ENCODE measurements at regions not wholly inside any gene's neighbourhood (a gene's known extent, or its start where the extent isn't known, plus 50 kb on each side); places are given as distances from the start of the nearest gene placed in this dataset.

GRCh38 chr5:3512361-3513095 is 83.1 kb upstream of the IRX1 start:
- DNase-seq (ENCODE audit: extremely low spot score): no peak
- no peak for TF ChIP-seq LEF1 (IDR thresholded peaks at IDR 0.05; ENCODE audit: borderline replicate concordance)
- no peak for TF ChIP-seq CTBP1 (IDR thresholded peaks at IDR 0.05; ENCODE audit: borderline replicate concordance)
- no peak for TF ChIP-seq NFRKB (IDR thresholded peaks at IDR 0.05)
- TF ChIP-seq HDGF (IDR thresholded peaks at IDR 0.05; ENCODE audit: borderline replicate concordance): no peak
- TF ChIP-seq BHLHE40 (IDR thresholded peaks at IDR 0.05; ENCODE audit: borderline replicate concordance): no peak
- TF ChIP-seq FOXM1 (IDR thresholded peaks at IDR 0.05; ENCODE audit: borderline replicate concordance): no peak
- no peak for TF ChIP-seq ELF4 (IDR thresholded peaks at IDR 0.05)
- no peak for TF ChIP-seq ZNF384 (IDR thresholded peaks at IDR 0.05)
- POLR2A ChIA-PET: no interaction called here
- CTCF ChIA-PET: no interaction called here

GRCh38 chr5:3511934-3512333 is 83.7 kb upstream of the IRX1 start:
- CTCF ChIA-PET: no interaction called here
- POLR2A ChIA-PET: no interaction called here
- TF ChIP-seq NFRKB (IDR thresholded peaks at IDR 0.05) (no peak), BHLHE40 (IDR thresholded peaks at IDR 0.05; ENCODE audit: borderline replicate concordance) (no peak), SP1 (IDR thresholded peaks at IDR 0.05) (no peak), FOXA1 (IDR thresholded peaks at IDR 0.05) (no peak), CTBP1 (IDR thresholded peaks at IDR 0.05; ENCODE audit: borderline replicate concordance) (no peak), HDGF (IDR thresholded peaks at IDR 0.05; ENCODE audit: borderline replicate concordance) (no peak), ELF4 (IDR thresholded peaks at IDR 0.05) (no peak)
- no peak for DNase-seq (ENCODE audit: extremely low spot score)

GRCh38 chr5:3511519-3511918 is 84.1 kb upstream of the IRX1 start:
- DNase-seq (ENCODE audit: extremely low spot score): no peak
- TF ChIP-seq CTBP1 (IDR thresholded peaks at IDR 0.05; ENCODE audit: borderline replicate concordance) (no peak), ELF4 (IDR thresholded peaks at IDR 0.05) (no peak), HDGF (IDR thresholded peaks at IDR 0.05; ENCODE audit: borderline replicate concordance) (no peak), SP1 (IDR thresholded peaks at IDR 0.05) (no peak), FOXA1 (IDR thresholded peaks at IDR 0.05) (no peak), BHLHE40 (IDR thresholded peaks at IDR 0.05; ENCODE audit: borderline replicate concordance) (no peak), ARNT (IDR thresholded peaks at IDR 0.05) (no peak), ZNF384 (IDR thresholded peaks at IDR 0.05) (no peak), FOXM1 (IDR thresholded peaks at IDR 0.05; ENCODE audit: borderline replicate concordance) (no peak), PKNOX1 (IDR thresholded peaks at IDR 0.05) (no peak), L3MBTL2 (conservative IDR thresholded peaks at IDR 0.05) (no peak), TARDBP (IDR thresholded peaks at IDR 0.05) (no peak), FOXK2 (IDR thresholded peaks at IDR 0.05) (no peak), SUZ12 (IDR thresholded peaks at IDR 0.05) (no peak), LEF1 (IDR thresholded peaks at IDR 0.05; ENCODE audit: borderline replicate concordance) (no peak), NFRKB (IDR thresholded peaks at IDR 0.05) (no peak)
- ChIA-PET POLR2A (no interaction called here), CTCF (no interaction called here)

- no peak for TF ChIP-seq TARDBP (IDR thresholded peaks at IDR 0.05)
- TF ChIP-seq L3MBTL2 (conservative IDR thresholded peaks at IDR 0.05): no peak
- no peak for TF ChIP-seq CTBP1 (IDR thresholded peaks at IDR 0.05; ENCODE audit: borderline replicate concordance)
- no peak for TF ChIP-seq ARNT (IDR thresholded peaks at IDR 0.05)
- TF ChIP-seq ELF4 (IDR thresholded peaks at IDR 0.05): no peak
- no peak for TF ChIP-seq FOXM1 (IDR thresholded peaks at IDR 0.05; ENCODE audit: borderline replicate concordance)
- POLR2A ChIA-PET: no interaction called here
- CTCF ChIA-PET: no interaction called here
- no peak for DNase-seq (ENCODE audit: extremely low spot score)
Observed at GRCh38 chr5:3510642-3511417, 84.8 kb upstream of the IRX1 start.

- POLR2A ChIA-PET: no interaction called here
- TF ChIP-seq NFRKB (IDR thresholded peaks at IDR 0.05): no peak
- no peak for TF ChIP-seq FOXK2 (IDR thresholded peaks at IDR 0.05)
- no peak for TF ChIP-seq ARNT (IDR thresholded peaks at IDR 0.05)
- no peak for TF ChIP-seq FOXM1 (IDR thresholded peaks at IDR 0.05; ENCODE audit: borderline replicate concordance)
- no peak for TF ChIP-seq FOXA1 (IDR thresholded peaks at IDR 0.05)
- TF ChIP-seq PKNOX1 (IDR thresholded peaks at IDR 0.05): no peak
- no peak for TF ChIP-seq ZNF384 (IDR thresholded peaks at IDR 0.05)
- DNase-seq (ENCODE audit: extremely low spot score): peak; percentile 10
- CTCF ChIA-PET: no interaction called here
Observed at GRCh38 chr5:3509290-3509689, 86.3 kb upstream of the IRX1 start.

GRCh38 chr5:3508395-3508794 is 87.2 kb upstream of the IRX1 start:
- DNase-seq (ENCODE audit: extremely low spot score): no peak
- POLR2A ChIA-PET: no interaction called here
- no peak for TF ChIP-seq CTBP1 (IDR thresholded peaks at IDR 0.05; ENCODE audit: borderline replicate concordance)
- no peak for TF ChIP-seq SUZ12 (IDR thresholded peaks at IDR 0.05)
- no peak for TF ChIP-seq ARNT (IDR thresholded peaks at IDR 0.05)
- no peak for TF ChIP-seq PKNOX1 (IDR thresholded peaks at IDR 0.05)
- no peak for TF ChIP-seq FOXM1 (IDR thresholded peaks at IDR 0.05; ENCODE audit: borderline replicate concordance)
- TF ChIP-seq ZNF384 (IDR thresholded peaks at IDR 0.05): no peak
- TF ChIP-seq SP1 (IDR thresholded peaks at IDR 0.05): no peak
- TF ChIP-seq TARDBP (IDR thresholded peaks at IDR 0.05): no peak
- TF ChIP-seq L3MBTL2 (conservative IDR thresholded peaks at IDR 0.05): no peak
- TF ChIP-seq HDGF (IDR thresholded peaks at IDR 0.05; ENCODE audit: borderline replicate concordance): no peak
- CTCF ChIA-PET: no interaction called here

All from HEK293T (cell line).